OCI-LY1 (cell line): ENCODE measurements at regions not wholly inside any gene's neighbourhood (a gene's known extent, or its start where the extent isn't known, plus 50 kb on each side); places are given as distances from the start of the nearest gene placed in this dataset.

ENCODE experiments used
- H2AFZ ChIP-seq: fragments of 200-600 bp; sonication (generic), shearing (Covaris generic); 2 replicates; pipeline ENCODE4 v1.6.0; 2014; ENCODE audit warnings: antibody characterized with exemption, mild to moderate bottlenecking, low read length
- H3F3A ChIP-seq: fragments of 200-600 bp; sonication (generic), shearing (Covaris generic); 2 replicates; pipeline ENCODE4 v1.6.0; 2014; ENCODE audit warnings: mild to moderate bottlenecking, antibody characterized with exemption, low read length, moderate library complexity; ENCODE audit not compliant: insufficient read depth
- H3K27ac ChIP-seq: fragments of 200-600 bp; sonication (generic); 2 replicates; pipeline ENCODE4 v1.5.1; 2014; ENCODE audit warnings: low read length, mixed run types, mild to moderate bottlenecking, low read depth; ENCODE audit not compliant: poor library complexity, severe bottlenecking
- H3K27me3 ChIP-seq: fragments of 200-600 bp; sonication (generic); 2 replicates; pipeline ENCODE4 v1.6.0; 2014; ENCODE audit warnings: antibody characterized with exemption, mild to moderate bottlenecking, low read length, moderate library complexity; ENCODE audit not compliant: insufficient read depth
- H3K36me3 ChIP-seq: fragments of 200-600 bp; sonication (generic); 2 replicates; pipeline ENCODE4 v1.6.1; 2014; ENCODE audit warnings: mild to moderate bottlenecking, antibody characterized with exemption, low read length, moderate library complexity, mixed read lengths; ENCODE audit not compliant: insufficient read depth
- H3K4me1 ChIP-seq: fragments of 200-600 bp; sonication (generic); 2 replicates; pipeline ENCODE4 v1.5.1; 2014; ENCODE audit warnings: mild to moderate bottlenecking, low read length, moderate library complexity; ENCODE audit not compliant: insufficient read depth, severe bottlenecking
- H3K4me2 ChIP-seq: fragments of 200-600 bp; sonication (generic), shearing (Covaris generic); 2 replicates; pipeline ENCODE4 v1.6.1; 2014; ENCODE audit warnings: low read length
- H3K4me3 ChIP-seq: fragments of 200-600 bp; sonication (generic); 2 replicates; pipeline ENCODE4 v1.5.1; 2014; ENCODE audit warnings: low read length, low read depth, mild to moderate bottlenecking, mixed read lengths; ENCODE audit not compliant: poor library complexity, severe bottlenecking
- H3K79me2 ChIP-seq: fragments of 200-600 bp; shearing (Covaris generic); 2 replicates; pipeline ENCODE4 v1.6.1; 2016; ENCODE audit warnings: mixed run types, low read length, mixed read lengths; ENCODE audit not compliant: insufficient read depth
- H3K9ac ChIP-seq: fragments of 200-600 bp; sonication (generic), shearing (Covaris generic); 2 replicates; pipeline ENCODE4 v1.6.1; 2014; ENCODE audit warnings: mild to moderate bottlenecking, low read length, mixed read lengths
- H3K9me2 ChIP-seq: fragments of 200-600 bp; sonication (generic), shearing (Covaris generic); 2 replicates; pipeline ENCODE4 v1.6.1; 2014; ENCODE audit warnings: low read depth, mild to moderate bottlenecking, low read length, mixed read lengths
- H3K9me3 ChIP-seq: fragments of 200-600 bp; shearing (Covaris generic); 2 replicates; pipeline ENCODE4 v1.6.1; 2014; ENCODE audit warnings: low read length, mixed read lengths
- H4K20me1 ChIP-seq: fragments of 200-600 bp; sonication (generic), shearing (Covaris generic); 2 replicates; pipeline ENCODE4 v1.6.0; 2016; ENCODE audit warnings: mild to moderate bottlenecking, low read length; ENCODE audit not compliant: insufficient read depth
- EZH2 ChIP-seq: fragments of 200-600 bp; sonication (generic), shearing (Covaris generic); IDR thresholded peaks from 2 replicates; pipeline ENCODE4 v1.8.0; 2017; ENCODE audit warnings: borderline replicate concordance, mixed run types, mild to moderate bottlenecking, antibody characterized with exemption, low read length, moderate library complexity, mixed read lengths
- TF ChIP-seq, protein P1 (sequence below): fragments of 200-600 bp; sonication (generic), shearing (Covaris generic); IDR thresholded peaks from 2 replicates; pipeline ENCODE4 v1.5.1; 2017; ENCODE audit warnings: mild to moderate bottlenecking, antibody characterized with exemption, low read length, moderate library complexity, mixed read lengths

DNA sequence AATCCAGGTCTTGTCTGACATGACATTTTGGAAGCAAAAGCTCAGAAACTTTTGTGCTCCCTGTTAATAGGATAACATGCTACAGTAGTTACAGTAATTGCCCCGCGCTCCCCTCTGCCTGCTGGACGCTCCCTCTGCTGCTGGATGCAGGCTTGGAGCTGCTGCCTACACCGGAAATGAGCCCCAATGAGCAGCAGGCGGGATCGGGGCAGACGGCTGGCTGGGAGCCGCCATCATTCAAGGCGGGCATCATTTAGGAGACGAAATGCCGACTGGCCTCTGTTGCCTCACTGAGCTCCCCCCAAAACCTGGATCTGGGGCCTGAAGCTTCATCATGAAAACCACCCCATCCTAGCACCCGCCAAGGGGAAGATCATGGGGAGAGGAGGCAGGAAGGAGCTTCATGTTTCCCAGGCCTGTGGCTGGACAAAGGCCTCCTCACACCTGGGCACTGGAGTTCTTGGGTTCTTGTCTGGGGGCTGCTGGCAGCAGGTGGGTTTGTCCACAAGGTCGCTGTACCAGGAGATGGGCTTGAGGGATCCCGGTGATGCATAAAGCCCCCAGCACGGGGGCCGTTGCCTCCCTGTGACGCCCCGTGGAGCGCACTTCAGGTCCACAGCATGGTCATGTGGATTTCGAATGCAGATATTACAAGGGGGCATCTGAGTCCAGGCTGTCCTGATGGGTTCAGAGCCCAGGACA is 664.3 kb downstream of the BRD1 start:
- Histone ChIP-seq H4K20me1 (no peaks in the 10 kb centered on the region), H3K36me3 (no peaks in the 10 kb centered on the region), H2AFZ (no peak overlapping the region), H3K4me2 (no peak overlapping the region), H3K9me3 (no peaks in the 10 kb centered on the region), H3K9me2 (no peaks in the 10 kb centered on the region), H3K79me2 (no peaks in the 10 kb centered on the region), H3F3A (no peaks in the 10 kb centered on the region), H3K4me1 (no peaks in the 10 kb centered on the region), H3K27ac (no peak overlapping the region), H3K27me3 (no peaks in the 10 kb centered on the region), H3K9ac (no peak overlapping the region), H3K4me3 (no peak overlapping the region)
- TF ChIP-seq, protein P1, sequence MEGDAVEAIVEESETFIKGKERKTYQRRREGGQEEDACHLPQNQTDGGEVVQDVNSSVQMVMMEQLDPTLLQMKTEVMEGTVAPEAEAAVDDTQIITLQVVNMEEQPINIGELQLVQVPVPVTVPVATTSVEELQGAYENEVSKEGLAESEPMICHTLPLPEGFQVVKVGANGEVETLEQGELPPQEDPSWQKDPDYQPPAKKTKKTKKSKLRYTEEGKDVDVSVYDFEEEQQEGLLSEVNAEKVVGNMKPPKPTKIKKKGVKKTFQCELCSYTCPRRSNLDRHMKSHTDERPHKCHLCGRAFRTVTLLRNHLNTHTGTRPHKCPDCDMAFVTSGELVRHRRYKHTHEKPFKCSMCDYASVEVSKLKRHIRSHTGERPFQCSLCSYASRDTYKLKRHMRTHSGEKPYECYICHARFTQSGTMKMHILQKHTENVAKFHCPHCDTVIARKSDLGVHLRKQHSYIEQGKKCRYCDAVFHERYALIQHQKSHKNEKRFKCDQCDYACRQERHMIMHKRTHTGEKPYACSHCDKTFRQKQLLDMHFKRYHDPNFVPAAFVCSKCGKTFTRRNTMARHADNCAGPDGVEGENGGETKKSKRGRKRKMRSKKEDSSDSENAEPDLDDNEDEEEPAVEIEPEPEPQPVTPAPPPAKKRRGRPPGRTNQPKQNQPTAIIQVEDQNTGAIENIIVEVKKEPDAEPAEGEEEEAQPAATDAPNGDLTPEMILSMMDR, result no peak
- TF ChIP-seq EZH2, result no peak

DNA sequence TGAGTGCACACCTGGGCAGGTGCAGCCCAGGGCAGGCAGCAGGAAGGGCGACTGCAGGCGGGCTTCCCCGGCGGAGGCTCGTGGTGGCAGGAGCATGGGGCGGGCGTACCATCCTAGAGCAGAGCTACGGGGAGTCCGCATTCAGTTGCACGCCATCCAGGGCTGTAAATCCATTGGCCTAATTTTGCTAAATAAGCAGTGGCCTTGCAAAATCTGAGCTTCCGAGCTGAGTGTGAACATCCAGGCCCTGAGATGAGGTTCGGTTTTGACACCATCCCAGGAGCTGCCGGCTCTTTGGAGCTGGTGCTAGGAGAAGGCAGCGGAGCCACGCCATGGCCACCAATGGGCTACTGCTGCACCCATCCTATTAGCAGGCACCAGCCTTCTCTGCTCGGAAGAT is 664.8 kb downstream of the BRD1 start:
- no peaks in the 10 kb centered on the region for H3K9me3 ChIP-seq
- H2AFZ ChIP-seq, result no peak overlapping the region
- no peak for TF ChIP-seq EZH2
- TF ChIP-seq, protein P1, result no peak
- no peaks in the 10 kb centered on the region for H3K9me2 ChIP-seq
- no peaks in the 10 kb centered on the region for H3K79me2 ChIP-seq
- H3K27me3 ChIP-seq, result no peaks in the 10 kb centered on the region
- no peaks in the 10 kb centered on the region for H3F3A ChIP-seq
- H3K4me1 ChIP-seq, result no peaks in the 10 kb centered on the region
- no peaks in the 10 kb centered on the region for H3K36me3 ChIP-seq
- H3K4me2 ChIP-seq, result no peak overlapping the region
- no peaks in the 10 kb centered on the region for H4K20me1 ChIP-seq
- no peak overlapping the region for H3K4me3 ChIP-seq
- no peak overlapping the region for H3K9ac ChIP-seq
- no peak overlapping the region for H3K27ac ChIP-seq

DNA sequence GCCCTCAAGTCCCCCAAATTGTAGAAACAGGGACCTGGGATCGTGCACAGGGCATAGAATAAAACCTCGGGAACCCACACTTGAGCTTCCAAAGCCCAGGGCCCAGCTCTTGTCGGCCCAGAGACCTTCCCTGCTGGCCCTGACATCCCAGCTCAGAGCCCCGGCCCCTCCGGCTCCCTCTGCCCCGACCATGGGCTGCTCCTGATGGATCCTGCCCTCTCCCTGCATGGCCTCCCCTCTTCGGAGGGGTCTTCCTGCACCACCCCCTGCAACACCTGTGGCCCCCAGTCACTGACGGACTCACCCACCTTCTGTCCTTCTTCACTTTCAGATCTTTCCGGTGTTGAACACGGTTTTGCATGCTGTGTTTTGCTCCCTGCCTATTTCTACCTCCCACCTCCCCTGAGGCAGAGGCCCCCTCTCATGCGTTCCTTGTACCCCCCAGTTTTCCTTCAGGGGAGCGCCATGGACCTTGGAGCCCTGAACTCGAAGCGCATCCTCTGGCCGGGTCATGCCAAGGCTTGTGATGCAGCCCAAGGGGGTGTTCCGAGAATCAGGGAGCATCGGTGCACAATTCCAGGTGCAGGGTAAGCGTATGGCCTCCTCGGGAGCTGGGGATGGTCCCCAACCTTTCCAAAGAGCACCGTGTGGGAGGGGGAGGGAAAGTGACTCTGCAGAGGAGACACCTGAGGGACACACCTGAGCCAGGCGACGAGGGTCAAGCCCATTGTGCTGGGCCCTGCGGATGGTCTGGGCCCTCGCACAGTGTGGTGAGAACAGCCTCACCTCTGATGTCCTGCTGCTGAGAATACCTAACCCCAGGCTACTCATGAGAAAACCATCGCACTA is 666.4 kb downstream of the BRD1 start:
- H3K9me3 ChIP-seq, result no peaks in the 10 kb centered on the region
- H3K36me3 ChIP-seq, result no peaks in the 10 kb centered on the region
- H3K79me2 ChIP-seq, result no peaks in the 10 kb centered on the region
- no peaks in the 10 kb centered on the region for H3K4me1 ChIP-seq
- no peak overlapping the region for H3K4me3 ChIP-seq
- no peak for TF ChIP-seq EZH2
- TF ChIP-seq, protein P1, result no peak
- H3K27me3 ChIP-seq, result no peaks in the 10 kb centered on the region
- H3K9me2 ChIP-seq, result no peaks in the 10 kb centered on the region
- H3K9ac ChIP-seq, result no peak overlapping the region
- no peaks in the 10 kb centered on the region for H4K20me1 ChIP-seq
- no peak overlapping the region for H3K4me2 ChIP-seq
- H3F3A ChIP-seq, result no peaks in the 10 kb centered on the region
- no peak overlapping the region for H3K27ac ChIP-seq
- H2AFZ ChIP-seq, result no peak overlapping the region
